Ishikawa (cell line): ENCODE measurements at regions not wholly inside any gene's neighbourhood (a gene's known extent, or its start where the extent isn't known, plus 50 kb on each side); places are given as distances from the start of the nearest gene placed in this dataset.

ENCODE experiments used
- CEBPB ChIP-seq: IDR thresholded peaks from 2 replicates; pipeline ENCODE4 v1.6.1; 2012
- EGR1 ChIP-seq: IDR thresholded peaks from 2 replicates; pipeline ENCODE4 v1.6.1; 2012
- EP300 ChIP-seq: IDR thresholded peaks from 2 replicates; pipeline ENCODE4 v1.6.1; 2012; ENCODE audit warnings: borderline replicate concordance
- FOXM1 ChIP-seq: IDR thresholded peaks from 2 replicates; pipeline ENCODE4 v1.6.1; 2012; ENCODE audit warnings: low read depth, borderline replicate concordance
- MAX ChIP-seq: IDR thresholded peaks from 2 replicates; pipeline ENCODE4 v1.6.1; 2012
- RAD21 ChIP-seq: IDR thresholded peaks from 2 replicates; pipeline ENCODE4 v1.6.1; 2012; ENCODE audit warnings: low read depth
- REST ChIP-seq: IDR thresholded peaks from 2 replicates; pipeline ENCODE4 v1.6.1; 2012; ENCODE audit warnings: low read depth, mild to moderate bottlenecking
- TAF1 ChIP-seq: IDR thresholded peaks from 2 replicates; pipeline ENCODE4 v1.6.1; 2012; ENCODE audit warnings: low read depth, mild to moderate bottlenecking
- TCF12 ChIP-seq: IDR thresholded peaks from 2 replicates; pipeline ENCODE4 v1.6.1; 2012; ENCODE audit warnings: low read depth
- TEAD4 ChIP-seq: IDR thresholded peaks from 2 replicates; pipeline ENCODE4 v1.6.1; 2012
- YY1 ChIP-seq: IDR thresholded peaks from 2 replicates; pipeline ENCODE4 v1.6.1; 2012; ENCODE audit warnings: low read depth

- TF ChIP-seq MAX (no peak), EGR1 (no peak), EP300 (no peak), YY1 (no peak), RAD21 (no peak), CEBPB (no peak), TAF1 (no peak), TCF12 (no peak), TEAD4 (no peak), REST (no peak), FOXM1 (no peak)
These were observed 274.9 kb downstream of the RFPL4B start for GRCh38 chr6:112622036-112622435.
